ENCODE measurements at regions not wholly inside any gene's neighbourhood (a gene's known extent, or its start where the extent isn't known, plus 50 kb on each side); places are given as distances from the start of the nearest gene placed in this dataset.

- no peak for DNase-seq (ENCODE audit: low spot score)
These were observed 609.7 kb upstream of the ARRDC4 start for GRCh38 chr15:97350813-97351212.

GRCh38 chr15:97383516-97383915 lies 577.0 kb upstream of the ARRDC4 start:
- DNase-seq (ENCODE audit: low spot score), result no peak

GRCh38 chr15:97386940-97387339 lies 573.6 kb upstream of the ARRDC4 start:
- DNase-seq (ENCODE audit: low spot score), result no peak

GRCh38 chr15:97401195-97401594 lies 559.3 kb upstream of the ARRDC4 start:
- DNase-seq (ENCODE audit: low spot score), result no peak

GRCh38 chr15:97401970-97402369 lies 558.5 kb upstream of the ARRDC4 start:
- no peak for DNase-seq (ENCODE audit: low spot score)

GRCh38 chr15:97406841-97407240 lies 553.7 kb upstream of the ARRDC4 start:
- DNase-seq (ENCODE audit: low spot score), result no peak

- DNase-seq (ENCODE audit: low spot score), result no peak
These were observed 549.5 kb upstream of the ARRDC4 start for GRCh38 chr15:97410897-97411575.

GRCh38 chr15:97420130-97420529 lies 540.4 kb upstream of the ARRDC4 start:
- no peak for DNase-seq (ENCODE audit: low spot score)

- DNase-seq (ENCODE audit: low spot score), result no peak
These were observed 534.9 kb upstream of the ARRDC4 start for GRCh38 chr15:97425596-97425995.

- DNase-seq (ENCODE audit: low spot score), result no peak
These were observed 517.4 kb upstream of the ARRDC4 start for GRCh38 chr15:97443101-97443500.

GRCh38 chr15:97446138-97446537 lies 514.4 kb upstream of the ARRDC4 start:
- DNase-seq (ENCODE audit: low spot score), result no peak

GRCh38 chr15:97456521-97457202 lies 503.8 kb upstream of the ARRDC4 start:
- no peak for DNase-seq (ENCODE audit: low spot score)

- no peak for DNase-seq (ENCODE audit: low spot score)
These were observed 503.2 kb upstream of the ARRDC4 start for GRCh38 chr15:97457203-97457847.

GRCh38 chr15:97459771-97460170 lies 500.7 kb upstream of the ARRDC4 start:
- DNase-seq (ENCODE audit: low spot score), result no peak

GRCh38 chr15:97461226-97461625 lies 499.3 kb upstream of the ARRDC4 start:
- no peak for DNase-seq (ENCODE audit: low spot score)

- DNase-seq (ENCODE audit: low spot score), result no peak
These were observed 496.8 kb upstream of the ARRDC4 start for GRCh38 chr15:97463696-97464095.

- DNase-seq (ENCODE audit: low spot score), result no peak
These were observed 490.1 kb upstream of the ARRDC4 start for GRCh38 chr15:97470417-97470816.

GRCh38 chr15:97473627-97474026 lies 486.9 kb upstream of the ARRDC4 start:
- DNase-seq (ENCODE audit: low spot score), result no peak

GRCh38 chr15:97479957-97480356 lies 480.5 kb upstream of the ARRDC4 start:
- no peak for DNase-seq (ENCODE audit: low spot score)

GRCh38 chr15:97482521-97482920 lies 478.0 kb upstream of the ARRDC4 start:
- no peak for DNase-seq (ENCODE audit: low spot score)

GRCh38 chr15:97483232-97483631 lies 477.3 kb upstream of the ARRDC4 start:
- DNase-seq (ENCODE audit: low spot score), result no peak

- no peak for DNase-seq (ENCODE audit: low spot score)
These were observed 470.1 kb upstream of the ARRDC4 start for GRCh38 chr15:97490429-97490828.

- DNase-seq (ENCODE audit: low spot score), result no peak
These were observed 459.2 kb upstream of the ARRDC4 start for GRCh38 chr15:97501291-97501690.

All from COLO829 (cell line).